PFSK-1 (cell line): ENCODE measurements at regions not wholly inside any gene's neighbourhood (a gene's known extent, or its start where the extent isn't known, plus 50 kb on each side); places are given as distances from the start of the nearest gene placed in this dataset.

Source experiments
- POLR2AphosphoS5 ChIP-seq: IDR thresholded peaks from 2 replicates; pipeline ENCODE4 v1.6.1; 2012; ENCODE audit warnings: low read depth, mild to moderate bottlenecking, control low read depth, low read length, moderate library complexity
- REST ChIP-seq, 2 experiments: IDR thresholded peaks; 2 replicates each; pipeline versions ENCODE4 v1.6.1 to v1.8.0; 2011 to 2012; ENCODE audit warnings: low read depth in 2 of 2, low read length in 2 of 2, control low read depth in 1 of 2, inconsistent platforms in 1 of 2, mild to moderate bottlenecking in 1 of 2, moderate library complexity in 1 of 2; ENCODE audit not compliant: insufficient read depth in 1 of 2
- SIN3A ChIP-seq: IDR thresholded peaks from 2 replicates; pipeline ENCODE4 v1.6.1; 2012; ENCODE audit warnings: mild to moderate bottlenecking, low read length, moderate library complexity, borderline replicate concordance; ENCODE audit not compliant: insufficient read depth
- TAF1 ChIP-seq: IDR thresholded peaks from 2 replicates; pipeline ENCODE4 v1.6.1; 2012; ENCODE audit warnings: low read length, control low read depth, borderline replicate concordance; ENCODE audit not compliant: insufficient read depth

- no peak for TF ChIP-seq POLR2AphosphoS5
- TF ChIP-seq REST (IDR thresholded peaks at IDR 0.05; ENCODE audit: insufficient read depth in 1 of 2, low read depth in 2 of 2, low read length in 2 of 2) = no peak
- TF ChIP-seq SIN3A = no peak
- no peak for TF ChIP-seq TAF1
Measured at GRCh38 chr2:59532808-59533207, 1020.6 kb downstream of the BCL11A start.
